ENCODE measurements at regions not wholly inside any gene's neighbourhood (a gene's known extent, or its start where the extent isn't known, plus 50 kb on each side); places are given as distances from the start of the nearest gene placed in this dataset.
A peak's percentile ranks its signal among the peaks of the same experiment; 100 is the strongest.

GRCh38 chr1:14440166-14440565 is 158.3 kb upstream of the KAZN start:
- H3K4me3 Mint-ChIP-seq = no peak overlapping the region
- H3K27ac Mint-ChIP-seq (ENCODE audit: unreplicated experiment) = no peak overlapping the region
- H3K27me3 Mint-ChIP-seq (ENCODE audit: low read depth) = peaks cover 6% of the 10 kb centered on the region
- H3K9me3 Mint-ChIP-seq = peaks cover 6% of the 10 kb centered on the region
- no peak for DNase-seq (ENCODE audit: low read depth, low spot score)
- H3K4me1 Mint-ChIP-seq = no peaks in the 10 kb centered on the region
- H3K36me3 Mint-ChIP-seq (ENCODE audit: low read depth) = no peaks in the 10 kb centered on the region
- no peak for TF ChIP-seq CTCF (conservative IDR thresholded peaks at IDR 0.05)

- Mint-ChIP-seq H3K27ac (ENCODE audit: unreplicated experiment) (peak overlapping the region; percentile 27), H3K9me3 (peaks cover 6% of the 10 kb centered on the region), H3K4me3 (no peak overlapping the region), H3K36me3 (ENCODE audit: low read depth) (no peaks in the 10 kb centered on the region), H3K27me3 (ENCODE audit: low read depth) (peaks cover 6% of the 10 kb centered on the region), H3K4me1 (no peaks in the 10 kb centered on the region)
- DNase-seq (ENCODE audit: low read depth, low spot score) = no peak
- TF ChIP-seq CTCF (conservative IDR thresholded peaks at IDR 0.05) = no peak
These were observed 157.8 kb upstream of the KAZN start for GRCh38 chr1:14440731-14441130.

DNA sequence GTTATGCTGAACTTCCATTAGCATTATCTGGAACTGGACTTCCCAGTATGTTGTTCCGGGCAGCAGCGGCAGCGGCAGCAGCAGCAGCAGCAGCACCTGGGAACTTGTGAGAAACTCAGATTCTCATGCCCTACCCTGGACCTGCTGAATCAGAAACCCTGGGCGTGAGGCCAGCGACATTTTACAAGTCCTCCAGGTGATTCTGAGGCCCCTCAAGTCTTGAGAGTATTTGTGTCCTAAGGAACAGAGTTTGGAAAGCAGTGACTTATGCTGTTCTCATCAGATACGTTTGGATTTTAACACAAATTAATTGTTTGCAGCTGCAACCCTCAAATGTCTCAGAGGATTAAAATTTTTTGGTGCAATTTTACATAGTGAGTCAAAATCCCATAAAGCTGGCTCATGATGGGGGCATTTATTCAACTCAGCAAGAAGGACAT is 157.2 kb upstream of the KAZN start:
- Mint-ChIP-seq H3K27ac (ENCODE audit: unreplicated experiment) (no peak overlapping the region), H3K4me3 (no peak overlapping the region), H3K27me3 (ENCODE audit: low read depth) (peaks cover 6% of the 10 kb centered on the region), H3K9me3 (peaks cover 6% of the 10 kb centered on the region), H3K36me3 (ENCODE audit: low read depth) (no peaks in the 10 kb centered on the region), H3K4me1 (no peaks in the 10 kb centered on the region)
- no peak for DNase-seq (ENCODE audit: low read depth, low spot score)
- no peak for TF ChIP-seq CTCF (conservative IDR thresholded peaks at IDR 0.05)

DNA sequence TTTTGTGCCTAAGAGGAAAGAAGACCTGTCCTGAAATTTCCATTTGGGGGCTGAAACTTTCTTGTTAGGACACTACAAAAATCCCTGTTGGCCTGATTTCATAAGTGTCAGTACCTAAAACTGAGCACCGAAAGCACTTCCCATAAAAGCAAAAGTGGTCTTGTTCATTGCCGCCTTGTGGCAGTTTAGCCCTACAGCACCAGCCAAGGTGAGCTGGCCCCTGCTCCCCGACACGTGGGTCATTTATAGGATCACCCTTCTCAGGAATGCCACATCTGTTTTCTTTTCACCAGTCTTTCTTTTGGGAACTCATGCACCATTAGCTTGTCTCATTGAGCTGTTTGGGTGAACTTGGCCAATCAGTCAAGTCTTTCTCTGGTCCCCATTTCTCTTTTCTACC is 155.8 kb upstream of the KAZN start:
- DNase-seq (ENCODE audit: low read depth, low spot score) = no peak
- Mint-ChIP-seq H3K36me3 (ENCODE audit: low read depth) (no peaks in the 10 kb centered on the region), H3K4me3 (no peak overlapping the region), H3K27me3 (ENCODE audit: low read depth) (peaks cover 6% of the 10 kb centered on the region), H3K4me1 (no peaks in the 10 kb centered on the region), H3K9me3 (peaks cover 6% of the 10 kb centered on the region), H3K27ac (ENCODE audit: unreplicated experiment) (no peak overlapping the region)
- TF ChIP-seq CTCF (conservative IDR thresholded peaks at IDR 0.05) = no peak

DNA sequence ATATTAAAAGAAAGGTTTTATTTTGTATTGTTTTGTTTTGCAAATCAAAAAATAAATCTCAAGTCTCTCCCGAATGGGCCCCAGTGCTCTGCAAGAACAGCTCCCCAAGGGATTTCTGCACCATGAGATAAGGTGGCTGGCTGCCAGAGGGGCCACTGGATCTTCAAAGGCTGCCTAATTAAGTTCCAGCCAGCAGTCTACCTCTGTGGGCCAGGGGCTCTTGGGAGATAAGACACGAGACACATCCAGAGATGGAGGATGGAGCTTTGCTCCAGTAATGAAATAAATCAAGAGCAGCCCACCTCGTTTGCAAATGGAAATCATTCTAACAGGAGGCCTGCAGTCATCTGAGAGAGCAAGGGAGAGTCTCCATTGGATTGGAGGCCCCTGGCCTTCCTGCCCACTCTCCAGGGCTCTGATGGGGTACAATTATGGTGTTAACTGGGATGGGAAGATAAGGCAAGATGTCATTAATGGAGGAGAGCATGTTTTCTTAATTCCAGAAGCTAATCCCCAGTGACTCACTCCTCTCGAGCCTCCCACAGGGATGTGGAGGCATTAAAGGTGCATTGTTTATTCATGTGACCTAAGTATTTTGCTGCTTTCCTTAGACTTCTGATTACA is 155.2 kb upstream of the KAZN start:
- H3K27ac Mint-ChIP-seq (ENCODE audit: unreplicated experiment) = no peak overlapping the region
- no peak for DNase-seq (ENCODE audit: low read depth, low spot score)
- H3K27me3 Mint-ChIP-seq (ENCODE audit: low read depth) = peaks cover 6% of the 10 kb centered on the region
- no peaks in the 10 kb centered on the region for H3K4me1 Mint-ChIP-seq
- no peak overlapping the region for H3K4me3 Mint-ChIP-seq
- no peak for TF ChIP-seq CTCF (conservative IDR thresholded peaks at IDR 0.05)
- H3K9me3 Mint-ChIP-seq = peaks cover 6% of the 10 kb centered on the region
- H3K36me3 Mint-ChIP-seq (ENCODE audit: low read depth) = no peaks in the 10 kb centered on the region
